ENCODE measurements at regions not wholly inside any gene's neighbourhood (a gene's known extent, or its start where the extent isn't known, plus 50 kb on each side); places are given as distances from the start of the nearest gene placed in this dataset.

DNA sequence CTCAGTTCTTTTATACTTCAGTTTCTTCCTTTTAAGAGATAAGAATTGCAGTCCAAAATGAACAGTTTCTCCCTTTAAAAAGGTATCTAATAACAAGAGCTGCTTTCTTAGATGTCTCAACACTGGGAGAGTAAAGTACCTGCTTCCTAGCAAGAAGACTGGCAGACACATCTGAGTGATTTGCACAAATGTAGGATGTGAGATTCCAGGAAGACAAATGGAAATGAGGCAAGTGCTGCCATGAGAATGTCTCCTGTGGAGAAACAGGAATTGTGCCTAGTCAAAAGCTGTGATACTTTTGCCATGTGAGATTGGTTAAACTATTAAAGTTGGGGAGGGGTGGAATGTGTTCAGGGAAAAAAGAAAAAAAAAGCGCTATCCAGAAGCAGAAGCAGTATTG is 159.1 kb downstream of the HTR1A start:
- Histone ChIP-seq H3K27me3 (ENCODE audit: control insufficient read depth, insufficient read depth, low read length) (no peaks in the 10 kb centered on the region), H3K36me3 (ENCODE audit: control insufficient read depth, insufficient read depth, low read length) (no peaks in the 10 kb centered on the region), H3K9me3 (ENCODE audit: control insufficient read depth, insufficient read depth, low read length) (no peaks in the 10 kb centered on the region), H3K4me1 (ENCODE audit: control insufficient read depth, insufficient read depth, low read length) (no peaks in the 10 kb centered on the region), H3K4me3 (ENCODE audit: low read length) (no peak overlapping the region), H3K27ac (ENCODE audit: low read length) (no peak overlapping the region)
- WGBS (ENCODE audit: insufficient coverage) = 44% methylated on average over 1 of the region's 1 CpG
- no peak for TF ChIP-seq CTCF (IDR thresholded peaks at IDR 0.05)
- H3K36me3 Mint-ChIP-seq = peaks cover 7% of the 10 kb centered on the region
- H3K27me3 Mint-ChIP-seq (ENCODE audit: low read depth in 2 of 2) = no peaks in the 10 kb centered on the region
- no peak for DNase-seq
- H3K9me3 Mint-ChIP-seq = peaks cover 13 to 33% of the 10 kb centered on the region in 2 donors
- no peak for ATAC-seq
- H3K4me1 Mint-ChIP-seq = no peaks in the 10 kb centered on the region
- intact Hi-C loops (cut with micrococcal nuclease) = no loop called here
- H3K4me3 Mint-ChIP-seq = no peak overlapping the region
- H3K27ac Mint-ChIP-seq = no peak overlapping the region

DNA sequence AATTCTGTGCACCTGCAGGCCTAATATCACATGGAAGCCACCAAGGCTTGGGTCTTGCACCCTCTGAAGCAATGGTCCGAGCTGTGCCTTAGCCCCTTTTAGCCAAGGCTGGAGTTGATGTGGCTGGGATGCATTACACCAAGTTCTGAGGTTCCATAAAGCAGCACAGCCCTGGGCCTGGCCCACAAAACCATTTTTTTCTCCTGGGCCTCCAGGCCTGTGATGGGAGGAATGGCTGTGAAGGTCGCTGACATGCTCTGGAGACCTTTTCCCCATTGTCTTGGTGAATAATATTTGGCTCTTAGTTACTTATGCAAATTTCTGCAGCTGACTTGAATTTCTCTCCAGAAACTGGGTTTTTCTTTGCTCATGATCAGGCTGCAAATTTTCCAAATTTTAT is 167.3 kb downstream of the HTR1A start:
- H3K4me1 Mint-ChIP-seq = no peaks in the 10 kb centered on the region
- peaks cover 24 to 41% of the 10 kb centered on the region in 2 donors for H3K9me3 Mint-ChIP-seq
- WGBS (ENCODE audit: insufficient coverage) = 70% methylated on average over 2 of the region's 2 CpGs
- Histone ChIP-seq H3K36me3 (ENCODE audit: control insufficient read depth, insufficient read depth, low read length) (no peaks in the 10 kb centered on the region), H3K4me3 (ENCODE audit: low read length) (no peak overlapping the region), H3K27me3 (ENCODE audit: control insufficient read depth, insufficient read depth, low read length) (no peaks in the 10 kb centered on the region), H3K9me3 (ENCODE audit: control insufficient read depth, insufficient read depth, low read length) (peaks cover 4% of the 10 kb centered on the region), H3K4me1 (ENCODE audit: control insufficient read depth, insufficient read depth, low read length) (no peaks in the 10 kb centered on the region), H3K27ac (ENCODE audit: low read length) (no peak overlapping the region)
- no peak overlapping the region for H3K4me3 Mint-ChIP-seq
- peaks cover 7% of the 10 kb centered on the region for H3K36me3 Mint-ChIP-seq
- ATAC-seq (no peak), DNase-seq (no peak)
- intact Hi-C loops (cut with micrococcal nuclease) = no loop called here
- no peaks in the 10 kb centered on the region for H3K27me3 Mint-ChIP-seq (ENCODE audit: low read depth in 2 of 2)
- no peak overlapping the region for H3K27ac Mint-ChIP-seq
- TF ChIP-seq CTCF (IDR thresholded peaks at IDR 0.05) = no peak

DNA sequence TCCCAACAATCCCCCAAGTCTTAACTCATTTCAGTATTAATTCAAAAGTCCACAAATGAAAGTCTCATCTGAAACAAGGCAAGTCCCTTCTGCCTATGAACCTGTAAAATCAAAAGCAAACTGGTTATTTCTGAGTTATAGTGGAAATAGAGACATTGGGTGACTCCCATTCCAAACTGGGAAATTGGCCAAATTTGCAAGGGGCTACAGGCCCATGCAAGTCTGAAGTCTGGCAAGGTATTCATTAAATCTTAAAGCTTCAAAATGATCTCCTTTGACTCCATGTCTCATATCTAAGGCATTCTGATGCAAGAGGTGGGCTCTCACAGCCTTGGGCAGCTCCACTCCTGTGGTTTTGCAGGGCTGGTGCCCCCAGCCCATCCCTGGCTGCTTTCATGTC is 167.9 kb downstream of the HTR1A start:
- ATAC-seq = no peak
- no peaks in the 10 kb centered on the region for H3K4me1 ChIP-seq (ENCODE audit: control insufficient read depth, insufficient read depth, low read length)
- intact Hi-C loops (cut with micrococcal nuclease) = no loop called here
- no peak for DNase-seq
- Mint-ChIP-seq H3K27ac (no peak overlapping the region), H3K36me3 (peaks cover 3% of the 10 kb centered on the region), H3K27me3 (ENCODE audit: low read depth in 2 of 2) (no peaks in the 10 kb centered on the region), H3K9me3 (peaks cover 27 to 39% of the 10 kb centered on the region in 2 donors), H3K4me1 (no peaks in the 10 kb centered on the region), H3K4me3 (no peak overlapping the region)
- H3K36me3 ChIP-seq (ENCODE audit: control insufficient read depth, insufficient read depth, low read length) = no peaks in the 10 kb centered on the region
- TF ChIP-seq CTCF (IDR thresholded peaks at IDR 0.05) = no peak
- H3K27me3 ChIP-seq (ENCODE audit: control insufficient read depth, insufficient read depth, low read length) = no peaks in the 10 kb centered on the region
- H3K4me3 ChIP-seq (ENCODE audit: low read length) = no peak overlapping the region
- peaks cover 4% of the 10 kb centered on the region for H3K9me3 ChIP-seq (ENCODE audit: control insufficient read depth, insufficient read depth, low read length)
- no peak overlapping the region for H3K27ac ChIP-seq (ENCODE audit: low read length)

DNA sequence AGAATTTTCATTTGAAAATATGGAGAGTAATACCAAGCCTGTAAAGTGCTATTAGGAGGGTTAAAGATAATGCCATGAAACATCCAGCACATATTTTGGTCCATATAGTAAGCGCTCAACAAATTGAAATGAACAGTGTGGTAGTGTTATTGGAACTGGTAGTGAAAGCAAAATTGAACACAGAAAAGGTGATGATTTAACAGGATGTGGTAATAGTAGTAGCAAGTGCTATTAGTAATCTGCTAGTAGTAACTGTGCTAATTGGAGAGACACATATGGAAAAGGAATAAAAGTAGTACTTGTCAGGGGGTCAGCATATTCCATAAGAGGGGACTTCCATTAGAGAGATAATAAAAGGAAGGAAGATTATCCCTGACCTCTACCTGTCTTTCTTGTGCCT is 187.3 kb downstream of the HTR1A start:
- H3K9me3 ChIP-seq (ENCODE audit: control insufficient read depth, insufficient read depth, low read length) = peaks cover 5% of the 10 kb centered on the region
- peaks cover 15 to 20% of the 10 kb centered on the region in 2 donors for H3K9me3 Mint-ChIP-seq
- H3K27me3 ChIP-seq (ENCODE audit: control insufficient read depth, insufficient read depth, low read length) = no peaks in the 10 kb centered on the region
- no peaks in the 10 kb centered on the region for H3K36me3 ChIP-seq (ENCODE audit: control insufficient read depth, insufficient read depth, low read length)
- no peak overlapping the region for H3K27ac Mint-ChIP-seq
- TF ChIP-seq CTCF (IDR thresholded peaks at IDR 0.05) = no peak
- no peak overlapping the region for H3K27ac ChIP-seq (ENCODE audit: low read length)
- no peak overlapping the region for H3K4me3 Mint-ChIP-seq
- 100% methylated on average over 1 of the region's 1 CpG for WGBS (ENCODE audit: insufficient coverage)
- no peak for DNase-seq
- intact Hi-C loops (cut with micrococcal nuclease) = no loop called here
- H3K36me3 Mint-ChIP-seq = no peaks in the 10 kb centered on the region
- no peak for ATAC-seq
- H3K4me3 ChIP-seq (ENCODE audit: low read length) = no peak overlapping the region
- H3K4me1 ChIP-seq (ENCODE audit: control insufficient read depth, insufficient read depth, low read length) = no peaks in the 10 kb centered on the region
- H3K4me1 Mint-ChIP-seq = no peaks in the 10 kb centered on the region
- no peaks in the 10 kb centered on the region for H3K27me3 Mint-ChIP-seq (ENCODE audit: low read depth in 2 of 2)
